HEK293 (cell line): ENCODE measurements at regions not wholly inside any gene's neighbourhood (a gene's known extent, or its start where the extent isn't known, plus 50 kb on each side); places are given as distances from the start of the nearest gene placed in this dataset.

Experiments
- CTCF ChIA-PET: fragments of 350-600 bp; formaldehyde crosslinking; extraction: SDS; loops from one replicate; lab custom pipeline; 2021; ENCODE audit warnings: antibody characterized with exemption; lab: Yijun Ruan, JAX
- POLR2A ChIA-PET: fragments of 300-600 bp; formaldehyde crosslinking; extraction: SDS; loops from one replicate; lab custom pipeline; 2020; ENCODE audit warnings: antibody characterized with exemption, inconsistent platforms; lab: Yijun Ruan, JAX
- H3K27ac ChIP-seq: fragments of 200-500 bp; sonication (Bioruptor generic); 2 replicates; pipeline ENCODE4 v1.5.1; 2014; ENCODE audit warnings: low read depth, low read length, control low read depth, inconsistent platforms; ENCODE audit errors: extremely low read depth
- H3K36me3 ChIP-seq, 2 experiments: fragments of 200-500 bp in 1 of 2; sonication (Bioruptor generic) in 1 of 2; 1 replicate in 1 of 2; 2 replicates in 1 of 2; pipeline ENCODE4 v1.5.1; 2014 to 2017; ENCODE audit warnings: inconsistent platforms in 2 of 2, low read length in 2 of 2; ENCODE audit not compliant: control insufficient read depth in 2 of 2, insufficient read depth in 1 of 2
- H3K4me1 ChIP-seq: fragments of 200-500 bp; sonication (Bioruptor generic); 2 replicates; pipeline ENCODE4 v1.5.1; 2014; ENCODE audit warnings: mild to moderate bottlenecking, low read length, inconsistent platforms; ENCODE audit not compliant: control insufficient read depth, insufficient read depth
- H3K4me3 ChIP-seq: 2 replicates; pipeline ENCODE4 v1.5.1; 2011; ENCODE audit warnings: low read depth, mild to moderate bottlenecking, control low read depth, low read length, moderate library complexity
- H3K9me3 ChIP-seq: fragments of 200-500 bp; sonication (Bioruptor generic); 2 replicates; pipeline ENCODE4 v1.5.1; 2014; ENCODE audit warnings: low read depth, low read length, inconsistent platforms; ENCODE audit not compliant: control insufficient read depth, insufficient read depth
- ATF2 ChIP-seq: fragments of 450-650 bp; formaldehyde crosslinking; IDR thresholded peaks from 2 replicates; pipeline ENCODE4 v1.5.1; 2016; ENCODE audit warnings: missing biosample characterization, missing genetic modification characterization, low read depth
- FEZF1 ChIP-seq: fragments of 450-650 bp; formaldehyde crosslinking; IDR thresholded peaks from 2 replicates; pipeline ENCODE4 v1.5.1; 2016; ENCODE audit warnings: missing biosample characterization, missing genetic modification characterization
- OVOL3 ChIP-seq: fragments of 450-650 bp; formaldehyde crosslinking; IDR thresholded peaks from 2 replicates; pipeline ENCODE4 v1.5.1; 2016; ENCODE audit warnings: missing biosample characterization, missing genetic modification characterization
- PATZ1 ChIP-seq: fragments of 450-650 bp; formaldehyde crosslinking; IDR thresholded peaks from 2 replicates; pipeline ENCODE4 v1.5.1; 2016; ENCODE audit warnings: missing biosample characterization, missing genetic modification characterization
- PRDM4 ChIP-seq: fragments of 450-650 bp; formaldehyde crosslinking; IDR thresholded peaks from 2 replicates; pipeline ENCODE4 v1.5.1; 2017; ENCODE audit warnings: missing biosample characterization, missing genetic modification characterization
- ZBTB1 ChIP-seq: fragments of 450-650 bp; formaldehyde crosslinking; IDR thresholded peaks from 2 replicates; pipeline ENCODE4 v1.5.1; 2016; ENCODE audit warnings: missing biosample characterization, missing genetic modification characterization
- ZBTB20 ChIP-seq: fragments of 450-650 bp; formaldehyde crosslinking; IDR thresholded peaks from 2 replicates; pipeline ENCODE4 v1.5.1; 2016; ENCODE audit warnings: missing biosample characterization, missing genetic modification characterization
- ZBTB21 ChIP-seq: fragments of 450-650 bp; formaldehyde crosslinking; IDR thresholded peaks from 2 replicates; pipeline ENCODE4 v1.5.1; 2017; ENCODE audit warnings: missing biosample characterization, missing genetic modification characterization
- ZFP41 ChIP-seq: fragments of 450-650 bp; formaldehyde crosslinking; IDR thresholded peaks from 2 replicates; pipeline ENCODE4 v1.5.1; 2016; ENCODE audit warnings: missing biosample characterization, missing genetic modification characterization, borderline replicate concordance
- ZNF133 ChIP-seq: fragments of 450-650 bp; formaldehyde crosslinking; IDR thresholded peaks from 2 replicates; pipeline ENCODE4 v1.5.1; 2016; ENCODE audit warnings: missing biosample characterization, missing genetic modification characterization
- ZNF366 ChIP-seq: fragments of 450-650 bp; formaldehyde crosslinking; conservative IDR thresholded peaks from 2 replicates; pipeline ENCODE4 v1.5.1; 2016; ENCODE audit warnings: missing biosample characterization, missing genetic modification characterization
- ZNF394 ChIP-seq: fragments of 450-650 bp; formaldehyde crosslinking; IDR thresholded peaks from 2 replicates; pipeline ENCODE4 v1.5.1; 2016; ENCODE audit warnings: missing biosample characterization, missing genetic modification characterization, mild to moderate bottlenecking, moderate library complexity, borderline replicate concordance
- ZNF501 ChIP-seq: fragments of 450-650 bp; formaldehyde crosslinking; IDR thresholded peaks from 2 replicates; pipeline ENCODE4 v1.5.1; 2016; ENCODE audit warnings: missing biosample characterization, missing genetic modification characterization
- ZNF623 ChIP-seq: fragments of 450-650 bp; formaldehyde crosslinking; IDR thresholded peaks from 2 replicates; pipeline ENCODE4 v1.5.1; 2016; ENCODE audit warnings: missing biosample characterization, missing genetic modification characterization
- ZNF624 ChIP-seq: fragments of 450-650 bp; formaldehyde crosslinking; IDR thresholded peaks from 2 replicates; pipeline ENCODE4 v1.5.1; 2017; ENCODE audit warnings: missing biosample characterization, missing genetic modification characterization
- ZNF830 ChIP-seq: fragments of 450-650 bp; IDR thresholded peaks from 2 replicates; pipeline ENCODE4 v1.5.0; 2018; ENCODE audit warnings: missing biosample characterization, missing genetic modification characterization, low read depth, mild to moderate bottlenecking, moderate library complexity
- ZNF837 ChIP-seq: fragments of 450-650 bp; formaldehyde crosslinking; IDR thresholded peaks from 2 replicates; pipeline ENCODE4 v1.5.1; 2016; ENCODE audit warnings: missing biosample characterization, missing genetic modification characterization
- TF ChIP-seq, protein P1 (sequence below): fragments of 450-650 bp; formaldehyde crosslinking; IDR thresholded peaks from 2 replicates; pipeline ENCODE4 v1.5.1; 2017; ENCODE audit warnings: missing biosample characterization, mild to moderate bottlenecking, missing genetic modification characterization, moderate library complexity
- TF ChIP-seq, protein P2 (sequence below): fragments of 450-650 bp; IDR thresholded peaks from 2 replicates; pipeline ENCODE4 v1.5.1; 2018; ENCODE audit warnings: missing biosample characterization, mild to moderate bottlenecking, missing genetic modification characterization

DNA sequence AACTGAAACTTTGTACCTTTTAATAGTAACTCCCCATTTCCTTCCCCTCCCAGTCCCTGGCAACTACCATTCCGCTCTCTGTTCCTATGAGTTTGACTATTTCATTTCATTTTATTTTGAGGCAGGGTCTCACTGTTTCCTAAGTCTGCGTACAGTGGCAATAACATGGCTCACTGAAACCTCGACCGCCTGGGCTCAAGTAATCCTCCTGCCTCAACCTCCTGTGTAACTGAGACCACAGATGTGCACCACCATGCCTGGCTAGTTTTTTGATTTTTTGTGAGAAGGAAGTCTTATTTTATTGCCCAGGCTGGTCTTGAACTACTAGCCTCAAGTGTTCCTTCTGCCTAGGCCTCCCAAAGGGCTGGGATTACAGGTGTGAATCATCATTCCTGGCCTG lies 808.1 kb downstream of the CDH11 start (continued):
- TF ChIP-seq PRDM4 (tag by site-specific recombination) = no peak
- TF ChIP-seq, protein P1, sequence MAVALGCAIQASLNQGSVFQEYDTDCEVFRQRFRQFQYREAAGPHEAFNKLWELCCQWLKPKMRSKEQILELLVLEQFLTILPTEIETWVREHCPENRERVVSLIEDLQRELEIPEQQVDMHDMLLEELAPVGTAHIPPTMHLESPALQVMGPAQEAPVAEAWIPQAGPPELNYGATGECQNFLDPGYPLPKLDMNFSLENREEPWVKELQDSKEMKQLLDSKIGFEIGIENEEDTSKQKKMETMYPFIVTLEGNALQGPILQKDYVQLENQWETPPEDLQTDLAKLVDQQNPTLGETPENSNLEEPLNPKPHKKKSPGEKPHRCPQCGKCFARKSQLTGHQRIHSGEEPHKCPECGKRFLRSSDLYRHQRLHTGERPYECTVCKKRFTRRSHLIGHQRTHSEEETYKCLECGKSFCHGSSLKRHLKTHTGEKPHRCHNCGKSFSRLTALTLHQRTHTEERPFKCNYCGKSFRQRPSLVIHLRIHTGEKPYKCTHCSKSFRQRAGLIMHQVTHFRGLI = no peak
- no peak for TF ChIP-seq FEZF1 (tag by site-specific recombination)
- no peak for TF ChIP-seq ZNF501 (tag by site-specific recombination)
- TF ChIP-seq ZNF366 = no peak
- TF ChIP-seq ZNF623 = no peak
- no peak for TF ChIP-seq OVOL3 (tag by site-specific recombination)
- TF ChIP-seq ZBTB1 (tag by site-specific recombination) = no peak

DNA sequence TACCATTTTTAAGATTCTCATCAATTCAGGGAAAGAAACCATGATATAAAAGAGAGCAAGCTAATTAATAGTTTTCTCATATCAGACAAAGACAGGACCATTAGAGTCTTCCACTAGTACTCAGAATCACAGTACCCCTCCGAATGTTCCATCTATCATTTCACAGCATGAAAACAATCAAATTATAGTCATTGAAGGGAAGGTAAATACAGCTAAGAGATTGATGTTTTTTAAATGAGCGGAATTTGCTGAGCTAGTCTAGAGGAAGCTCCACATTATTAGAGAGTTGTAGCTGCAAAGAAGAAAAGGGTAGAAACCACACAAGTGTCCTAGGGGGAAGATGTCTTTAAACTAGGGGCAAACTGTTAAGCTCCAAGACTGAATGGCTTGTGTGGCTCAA lies 808.9 kb downstream of the CDH11 start:
- H3K36me3 ChIP-seq = no peaks in the 10 kb centered on the region
- H3K4me3 ChIP-seq = no peak overlapping the region
- POLR2A ChIA-PET = no interaction called here
- no peak for TF ChIP-seq FEZF1 (tag by site-specific recombination)
- no peak for TF ChIP-seq ZFP41 (tag by site-specific recombination)
- TF ChIP-seq ZNF837 = no peak
- no peak for TF ChIP-seq ZNF624 (tag by site-specific recombination)
- TF ChIP-seq ZNF830 (tag by site-specific recombination) = no peak
- TF ChIP-seq ZNF394 (tag by site-specific recombination) = no peak
- TF ChIP-seq ZBTB21 (tag by site-specific recombination) = no peak
- TF ChIP-seq ZNF133 (tag by site-specific recombination) = no peak
- H3K27ac ChIP-seq = no peak overlapping the region
- CTCF ChIA-PET = no interaction called here
- H3K9me3 ChIP-seq = no peaks in the 10 kb centered on the region
- no peaks in the 10 kb centered on the region for H3K4me1 ChIP-seq

- H3K9me3 ChIP-seq = no peaks in the 10 kb centered on the region
- ChIA-PET CTCF (no interaction called here), POLR2A (no interaction called here)
- no peak overlapping the region for H3K4me3 ChIP-seq
- no peak overlapping the region for H3K27ac ChIP-seq
- TF ChIP-seq ATF2 (tag by site-specific recombination) (no peak), PATZ1 (tag by site-specific recombination) (no peak), ZBTB20 (tag by site-specific recombination) (no peak)
- TF ChIP-seq, protein P2, sequence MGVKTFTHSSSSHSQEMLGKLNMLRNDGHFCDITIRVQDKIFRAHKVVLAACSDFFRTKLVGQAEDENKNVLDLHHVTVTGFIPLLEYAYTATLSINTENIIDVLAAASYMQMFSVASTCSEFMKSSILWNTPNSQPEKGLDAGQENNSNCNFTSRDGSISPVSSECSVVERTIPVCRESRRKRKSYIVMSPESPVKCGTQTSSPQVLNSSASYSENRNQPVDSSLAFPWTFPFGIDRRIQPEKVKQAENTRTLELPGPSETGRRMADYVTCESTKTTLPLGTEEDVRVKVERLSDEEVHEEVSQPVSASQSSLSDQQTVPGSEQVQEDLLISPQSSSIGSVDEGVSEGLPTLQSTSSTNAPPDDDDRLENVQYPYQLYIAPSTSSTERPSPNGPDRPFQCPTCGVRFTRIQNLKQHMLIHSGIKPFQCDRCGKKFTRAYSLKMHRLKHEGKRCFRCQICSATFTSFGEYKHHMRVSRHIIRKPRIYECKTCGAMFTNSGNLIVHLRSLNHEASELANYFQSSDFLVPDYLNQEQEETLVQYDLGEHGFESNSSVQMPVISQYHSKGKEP (tag by site-specific recombination) = no peak
- H3K36me3 ChIP-seq = no peaks in the 10 kb centered on the region
- no peaks in the 10 kb centered on the region for H3K4me1 ChIP-seq
Measured at GRCh38 chr16:64312292-64312691, 809.6 kb downstream of the CDH11 start.
